ENCODE measurements at regions not wholly inside any gene's neighbourhood (a gene's known extent, or its start where the extent isn't known, plus 50 kb on each side); places are given as distances from the start of the nearest gene placed in this dataset.

DNA sequence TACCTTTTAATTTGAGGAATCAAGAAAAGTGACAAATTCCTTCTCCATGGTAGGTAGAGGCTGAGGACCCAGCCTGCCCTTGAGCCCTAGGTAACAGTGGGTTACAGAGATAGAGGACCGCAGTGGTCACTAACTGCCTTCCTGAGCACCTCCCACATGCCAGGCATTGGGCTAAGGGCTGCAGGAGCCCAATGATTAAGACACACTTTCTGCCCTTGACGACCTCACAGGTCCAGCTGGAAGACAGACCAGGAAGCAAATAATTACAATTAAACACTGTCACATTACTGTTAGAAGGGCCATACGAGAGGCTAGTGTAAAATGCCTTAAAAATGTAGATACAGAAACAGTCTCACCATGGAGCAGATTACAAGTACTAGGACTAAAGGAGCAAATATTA, 156.8 kb upstream of the NFE2L3 start:
- DNase-seq (ENCODE audit: low read depth), result no peak

DNA sequence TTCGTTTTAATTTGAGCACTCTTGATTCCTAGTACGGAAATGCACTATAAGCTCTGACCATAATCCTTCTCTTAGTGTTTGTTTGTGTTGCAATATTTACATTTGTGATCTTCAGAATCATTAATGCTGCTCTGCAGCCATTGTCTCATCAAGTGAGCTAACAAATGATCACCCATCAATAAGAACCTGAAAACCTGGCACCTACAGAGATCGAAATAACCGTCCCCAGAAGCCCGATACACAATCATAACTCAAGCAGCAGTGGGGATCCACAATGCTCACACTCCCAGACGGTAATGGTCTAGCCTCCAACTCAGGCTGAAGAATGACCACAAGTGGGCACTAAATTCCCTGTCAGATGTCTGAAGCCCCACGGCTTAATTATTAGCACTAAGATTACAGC, 156.0 kb upstream of the NFE2L3 start:
- DNase-seq (ENCODE audit: low read depth), result no peak

DNA sequence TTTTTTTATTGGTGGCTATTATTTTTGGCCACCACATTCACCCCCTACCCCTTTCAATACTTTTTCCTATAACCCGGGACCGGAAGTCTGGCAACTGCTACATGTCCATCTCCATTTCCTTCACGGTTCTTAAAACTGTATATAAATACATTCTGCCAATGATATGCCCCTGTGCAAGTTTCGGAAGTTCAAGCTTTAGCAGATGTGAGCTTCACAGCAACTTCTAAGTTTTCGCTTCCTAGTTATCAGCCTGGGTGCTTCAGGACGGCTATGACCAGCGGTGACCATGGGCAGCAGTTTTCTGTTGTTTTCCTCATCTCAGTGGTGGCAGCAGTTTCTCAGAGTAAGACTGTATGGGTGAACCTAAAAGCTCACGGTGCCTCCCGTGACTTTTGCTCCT, 153.5 kb upstream of the NFE2L3 start:
- DNase-seq (ENCODE audit: low read depth), result no peak

DNA sequence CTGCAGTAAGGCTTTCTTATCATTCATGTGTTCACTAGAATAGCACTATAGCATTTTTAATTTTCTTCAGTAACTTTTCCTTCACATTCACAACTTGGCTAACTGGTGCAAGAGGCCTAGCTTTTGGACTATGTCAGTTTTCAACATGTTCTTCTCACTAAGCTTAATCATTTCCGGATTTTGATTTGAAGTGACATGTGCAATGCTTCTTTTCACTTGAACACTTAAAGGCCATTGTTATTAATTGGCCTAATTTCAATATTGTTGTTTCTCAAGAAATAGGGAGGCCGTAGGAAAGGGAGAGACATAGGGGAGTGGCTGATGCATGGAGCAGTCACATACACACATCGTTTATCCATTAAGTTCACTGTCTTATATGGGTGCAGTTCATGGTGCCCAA, 151.2 kb upstream of the NFE2L3 start:
- no peak for DNase-seq (ENCODE audit: low read depth)

DNA sequence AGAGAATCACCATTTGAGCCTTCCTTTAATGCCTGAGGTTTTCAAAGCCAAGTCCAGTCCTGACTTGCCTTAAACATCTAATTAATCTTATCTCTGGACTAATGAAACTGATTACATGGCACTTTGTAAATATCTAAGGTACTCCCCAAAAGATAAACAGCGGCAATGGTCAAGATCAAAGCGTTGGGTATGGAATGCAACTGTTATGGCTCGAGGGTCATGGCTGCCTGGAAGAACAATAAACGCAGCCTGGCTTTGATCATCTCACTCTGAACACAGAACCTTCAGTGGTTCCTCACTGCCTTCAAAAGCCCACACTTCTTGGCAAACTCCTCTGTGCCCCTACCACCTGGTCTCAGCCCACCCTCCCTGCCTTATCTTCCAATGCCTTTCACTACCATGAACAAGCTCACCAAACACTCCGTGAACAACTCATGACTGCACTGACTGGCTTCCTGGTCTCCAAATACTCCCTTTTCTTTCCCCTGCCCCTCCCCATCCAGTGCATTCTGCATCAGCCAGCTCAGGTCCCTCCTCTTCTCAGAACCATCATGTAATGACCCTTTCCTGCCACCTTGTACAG, 150.2 kb upstream of the NFE2L3 start:
- DNase-seq (ENCODE audit: low read depth), result no peak

DNA sequence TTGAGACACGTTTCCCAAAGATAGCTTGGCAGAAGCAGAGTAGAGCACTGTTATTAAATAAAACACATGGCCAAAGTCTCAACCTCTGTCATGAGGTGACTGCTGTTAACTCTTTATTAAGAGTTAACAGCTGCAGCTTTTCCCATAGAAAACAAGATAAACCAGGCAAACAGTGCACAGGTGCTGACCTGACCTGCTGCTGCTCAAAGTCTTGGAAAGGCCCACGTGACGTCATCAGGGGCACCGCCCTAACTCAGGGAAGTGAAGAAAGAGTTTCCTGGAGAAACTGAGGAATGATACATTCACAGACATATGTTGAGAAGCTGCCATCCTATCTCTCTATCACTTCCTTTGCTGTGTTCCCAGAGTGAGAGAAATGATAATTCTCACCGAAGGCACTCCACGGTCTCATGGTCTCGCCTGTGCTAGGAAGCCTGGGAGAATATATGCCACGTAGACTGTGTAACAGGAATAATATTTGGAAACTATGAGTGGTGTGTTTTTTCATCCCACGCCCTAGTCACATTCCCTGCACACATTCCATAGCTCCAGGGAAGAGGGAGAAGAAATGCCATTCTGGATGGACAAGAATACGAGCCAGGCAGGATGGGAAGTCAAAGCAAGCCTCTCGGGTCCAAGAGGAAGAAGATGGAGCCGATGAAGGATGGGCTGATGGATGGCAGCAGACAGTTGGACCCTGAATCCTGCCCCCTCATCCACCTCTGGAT, 146.2 kb upstream of the NFE2L3 start:
- no peak for DNase-seq (ENCODE audit: low read depth)

DNA sequence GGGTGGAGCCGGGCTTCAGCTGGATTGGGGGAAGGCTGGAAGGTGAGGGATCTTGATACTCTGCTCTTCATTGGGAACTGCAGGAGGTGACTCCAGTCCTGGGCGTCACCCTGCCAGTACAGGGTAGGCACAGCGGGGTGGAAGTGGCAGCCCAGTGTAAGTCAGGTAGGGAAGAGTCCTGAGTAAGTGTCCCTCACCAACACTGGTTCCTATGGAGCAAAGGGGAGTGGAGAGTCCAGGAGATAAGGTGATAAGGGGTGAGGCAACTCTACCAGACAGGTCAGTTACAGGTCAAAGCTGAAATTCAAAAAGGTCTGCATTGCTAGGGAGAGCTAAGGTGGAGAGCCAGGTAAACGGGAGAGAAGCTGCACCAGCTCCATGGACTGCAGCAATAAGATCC, 145.6 kb upstream of the NFE2L3 start:
- no peak for DNase-seq (ENCODE audit: low read depth)

DNA sequence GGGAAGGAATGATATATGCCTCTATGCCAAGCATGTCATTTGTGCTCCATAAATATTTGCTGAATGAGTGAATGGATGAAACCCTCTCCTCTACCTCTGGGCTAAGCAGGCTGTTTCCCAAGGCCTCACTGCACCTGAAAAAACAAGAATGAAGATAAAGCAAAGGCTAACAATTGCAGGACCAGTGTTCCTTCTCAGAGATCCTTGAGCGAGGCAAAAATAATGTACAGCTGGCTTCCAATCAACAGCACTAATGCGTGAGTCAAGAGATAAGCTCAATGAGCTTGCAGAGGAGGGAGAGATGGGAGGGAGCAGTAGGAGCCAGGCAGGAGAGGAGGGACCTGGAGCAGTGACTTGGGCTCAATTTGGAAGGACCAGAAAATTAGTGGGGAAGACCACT, 144.5 kb upstream of the NFE2L3 start:
- DNase-seq (ENCODE audit: low read depth), result no peak

DNA sequence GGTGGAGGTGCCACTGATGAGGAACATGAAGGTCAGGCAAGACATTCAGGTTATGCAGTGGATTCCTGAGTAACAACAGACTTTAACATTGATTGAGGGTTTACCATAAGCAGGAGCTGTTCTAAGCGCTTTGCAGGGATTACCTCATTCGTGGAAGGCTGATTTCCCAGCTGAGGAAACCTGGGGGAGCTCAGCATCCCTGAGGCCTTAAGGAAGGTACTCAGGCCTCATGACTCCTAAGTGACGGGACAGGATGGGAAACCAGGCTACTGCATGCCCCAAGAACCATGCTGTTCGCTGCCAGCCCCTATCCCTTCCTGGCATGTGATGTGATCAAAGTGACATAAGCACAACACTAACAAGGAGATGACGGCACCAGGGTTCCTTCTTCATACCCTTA, 143.6 kb upstream of the NFE2L3 start:
- no peak for DNase-seq (ENCODE audit: low read depth)

DNA sequence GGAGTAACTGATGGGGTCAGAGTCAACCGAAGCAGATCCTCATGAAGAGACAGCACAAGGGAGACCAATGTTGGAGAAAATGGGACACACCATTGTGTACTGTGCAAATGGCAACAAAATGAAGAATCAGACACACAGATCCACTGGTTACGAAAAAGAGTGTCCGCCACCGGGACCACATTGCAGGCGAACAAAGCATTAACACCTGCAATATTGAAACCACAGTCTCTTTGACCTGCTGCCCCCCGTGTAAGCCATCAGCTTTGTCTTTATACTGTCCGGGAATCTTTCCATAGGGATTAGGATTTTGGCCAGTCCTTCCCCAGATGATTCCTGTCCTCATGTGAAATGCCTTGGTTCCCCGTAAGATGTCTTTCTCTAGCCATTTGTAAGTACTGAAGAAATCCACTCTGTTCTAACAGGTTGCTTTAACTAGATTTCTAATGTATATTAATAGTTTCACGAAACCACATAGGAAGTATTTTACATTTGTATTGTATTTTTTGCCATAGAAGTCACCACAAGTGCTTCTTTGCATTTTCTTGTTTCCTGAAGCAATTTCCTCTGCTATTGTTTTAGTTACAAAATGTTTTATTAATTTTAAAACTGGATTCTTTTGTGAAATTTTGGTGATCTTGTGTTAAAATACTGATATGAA, 140.8 kb upstream of the NFE2L3 start:
- DNase-seq (ENCODE audit: low read depth), result no peak

DNA sequence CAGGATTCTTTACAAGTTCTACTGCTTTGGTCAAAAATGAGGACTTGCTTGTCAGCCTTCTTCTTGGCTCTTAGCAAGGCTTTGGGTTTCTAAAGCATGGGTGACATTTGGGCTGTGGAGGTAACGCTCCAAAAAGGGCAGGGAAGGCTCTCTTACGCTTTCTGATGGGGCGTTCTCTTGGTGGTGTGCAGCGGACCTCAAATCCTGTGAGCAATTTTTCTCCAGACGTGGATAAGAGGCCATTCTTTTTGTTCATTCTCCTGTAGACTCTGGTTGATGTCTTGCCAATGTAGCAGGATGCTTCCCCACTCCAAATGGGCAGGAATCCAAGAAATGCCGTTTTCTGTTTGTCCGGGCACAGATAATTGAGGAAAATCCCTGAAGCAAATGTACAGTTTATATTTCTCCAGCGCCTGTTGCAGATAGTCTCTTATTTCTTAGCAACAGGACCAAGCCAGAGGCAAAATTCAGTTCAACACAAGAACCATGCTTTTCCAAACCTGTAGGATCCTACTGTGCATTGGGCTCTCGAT, 138.4 kb upstream of the NFE2L3 start:
- DNase-seq (ENCODE audit: low read depth), result no peak

DNA sequence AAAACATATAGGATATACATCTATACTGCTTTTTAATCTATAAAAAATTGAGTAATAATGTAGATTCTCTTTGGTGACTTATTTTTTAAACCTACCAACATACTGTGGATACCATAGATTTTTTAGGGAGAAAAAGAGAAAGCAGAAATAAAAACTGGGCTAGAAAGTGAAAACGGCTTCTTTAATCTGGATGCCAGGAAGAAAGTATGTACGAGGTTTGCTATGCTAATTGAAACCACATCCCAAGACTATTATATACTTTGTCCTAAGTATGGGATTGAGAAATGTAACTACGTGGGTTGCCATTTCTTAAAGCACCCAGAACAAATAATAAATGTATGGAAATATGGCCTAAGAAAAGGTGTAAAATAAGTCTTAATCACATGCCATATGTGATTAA, 129.0 kb upstream of the NFE2L3 start:
- DNase-seq (ENCODE audit: low read depth), result peak; percentile 14

DNA sequence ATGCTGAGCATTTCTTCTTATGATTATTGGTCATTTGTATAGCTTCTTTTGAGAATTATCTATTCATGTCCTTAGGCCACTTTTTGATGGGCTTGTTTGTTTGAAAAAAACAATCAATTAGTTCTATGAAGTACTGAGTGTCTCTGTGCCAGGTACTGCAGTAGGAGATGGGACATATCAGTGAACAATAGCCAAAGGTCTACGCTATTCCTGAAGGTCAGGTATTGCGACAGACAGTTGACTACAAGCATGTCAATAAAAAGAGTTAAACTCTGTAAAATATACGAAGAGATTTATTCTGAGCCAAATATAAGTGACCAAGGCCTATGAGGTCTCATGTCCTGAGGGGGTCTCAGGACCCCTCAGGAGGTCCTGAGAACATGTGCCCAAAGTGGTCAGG, 122.1 kb upstream of the NFE2L3 start:
- DNase-seq (ENCODE audit: low read depth), result no peak

DNA sequence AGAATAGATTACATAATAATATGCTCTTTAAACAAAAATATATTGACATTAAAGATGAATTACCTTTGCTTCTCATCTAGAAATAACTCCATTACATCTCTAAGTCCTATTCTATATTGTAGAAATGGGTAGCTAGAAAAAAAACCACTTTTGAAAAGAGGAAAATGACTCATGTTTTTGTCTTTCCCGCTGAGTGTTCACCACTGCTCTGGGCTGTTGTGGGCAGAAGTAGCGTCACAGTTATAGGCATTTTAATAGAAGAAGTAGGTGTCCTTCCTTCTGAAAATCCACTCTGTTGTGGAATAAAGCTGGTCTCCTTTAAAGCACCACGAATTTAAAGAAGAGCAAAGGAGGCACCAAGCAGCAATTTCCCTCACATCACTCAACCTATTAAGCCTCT, 117.6 kb upstream of the NFE2L3 start:
- DNase-seq (ENCODE audit: low read depth), result no peak

DNA sequence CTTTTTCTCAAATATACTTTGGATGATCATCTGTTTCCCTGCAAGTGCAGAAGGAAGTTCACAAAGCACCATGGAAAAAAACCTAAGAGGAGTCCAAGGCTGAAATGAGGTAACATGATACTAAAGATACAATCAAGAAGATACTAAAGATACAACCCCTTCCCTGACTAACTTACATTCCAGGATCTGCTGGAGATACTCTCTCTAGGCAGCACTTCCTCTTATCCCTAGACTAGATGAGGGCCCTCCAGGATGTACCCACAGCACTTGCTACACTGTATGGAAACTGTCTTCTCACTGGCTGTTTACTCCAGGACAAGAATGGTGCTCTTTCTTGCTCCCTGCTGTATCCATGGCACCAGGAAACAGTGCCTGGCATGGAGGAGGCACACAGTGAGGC, 116.4 kb upstream of the NFE2L3 start:
- DNase-seq (ENCODE audit: low read depth), result no peak

DNA sequence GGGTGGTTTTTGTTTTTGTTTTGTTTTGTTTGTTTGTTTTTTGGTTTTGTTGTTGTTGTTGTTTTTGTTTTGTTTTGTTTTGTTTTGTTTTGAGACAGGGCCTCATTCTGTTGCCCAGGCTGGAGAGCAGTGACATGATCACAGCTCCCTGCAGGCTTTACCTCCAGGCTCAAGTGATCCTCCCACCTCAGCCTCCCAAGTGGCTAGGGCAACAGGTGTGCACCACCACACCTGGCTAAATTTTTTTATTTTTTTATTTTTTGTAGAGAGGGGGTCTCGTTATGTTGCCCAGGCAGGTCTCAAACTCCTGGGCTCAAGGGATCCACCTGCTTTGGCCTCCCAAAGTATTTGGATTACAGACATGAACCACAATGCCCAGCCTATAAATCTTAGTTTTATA, 115.9 kb upstream of the NFE2L3 start:
- DNase-seq (ENCODE audit: low read depth), result no peak

DNA sequence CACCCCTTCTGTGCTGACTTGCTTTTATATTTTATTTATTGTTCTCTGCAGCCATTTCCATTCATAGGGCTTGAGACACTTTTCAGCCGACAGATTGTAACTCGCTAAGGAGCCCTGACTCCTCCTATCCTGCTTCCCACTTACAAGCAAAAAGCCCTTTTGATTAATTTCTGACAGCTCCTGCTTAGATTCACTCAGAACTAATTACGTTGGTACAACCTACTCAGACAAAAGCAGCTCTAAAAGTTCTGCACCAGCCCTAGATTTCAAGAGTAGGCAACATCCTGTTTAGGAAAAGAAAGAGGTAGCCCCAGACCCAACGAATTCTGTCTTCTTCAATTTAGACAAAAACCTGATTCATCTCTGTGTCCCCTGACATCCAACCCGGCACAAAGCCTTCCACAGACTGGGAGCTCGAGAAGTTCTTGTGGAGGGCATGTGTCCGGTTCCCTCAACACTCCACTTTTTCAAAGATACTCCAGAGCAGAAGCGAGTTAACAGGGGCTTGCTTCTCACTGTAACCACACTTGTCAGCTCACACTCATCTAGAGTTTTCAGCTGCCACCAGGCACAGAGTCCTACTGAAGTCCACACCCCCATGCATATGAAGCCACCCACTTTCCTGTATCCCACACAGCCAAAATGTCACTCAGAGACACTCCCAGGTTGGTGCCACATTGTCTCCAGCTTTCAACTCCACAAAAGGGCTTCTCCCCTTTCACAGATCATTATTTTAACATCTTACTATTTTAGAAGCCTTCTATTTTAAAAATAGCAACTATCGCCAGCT, 113.6 kb upstream of the NFE2L3 start:
- DNase-seq (ENCODE audit: low read depth), result no peak

DNA sequence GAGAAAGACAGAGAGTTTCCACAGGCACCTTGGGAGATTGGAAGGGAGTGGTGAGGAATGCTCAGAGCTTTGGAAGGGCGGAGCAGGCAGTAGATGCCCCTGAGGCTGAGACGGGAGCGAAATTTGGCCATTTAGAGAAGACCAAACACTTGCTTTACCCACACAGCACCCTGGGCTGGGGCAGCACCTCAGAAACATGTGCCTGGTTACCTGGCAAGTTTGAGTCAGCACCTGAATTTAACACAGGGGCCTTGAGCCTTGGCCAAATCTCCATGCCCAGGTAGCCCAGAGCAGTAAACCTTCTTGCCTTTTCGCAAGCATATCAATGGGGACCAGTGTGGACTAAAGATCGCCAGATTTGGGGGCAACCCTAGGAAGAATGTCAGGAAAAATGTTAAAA, 111.9 kb upstream of the NFE2L3 start:
- no peak for DNase-seq (ENCODE audit: low read depth)

DNA sequence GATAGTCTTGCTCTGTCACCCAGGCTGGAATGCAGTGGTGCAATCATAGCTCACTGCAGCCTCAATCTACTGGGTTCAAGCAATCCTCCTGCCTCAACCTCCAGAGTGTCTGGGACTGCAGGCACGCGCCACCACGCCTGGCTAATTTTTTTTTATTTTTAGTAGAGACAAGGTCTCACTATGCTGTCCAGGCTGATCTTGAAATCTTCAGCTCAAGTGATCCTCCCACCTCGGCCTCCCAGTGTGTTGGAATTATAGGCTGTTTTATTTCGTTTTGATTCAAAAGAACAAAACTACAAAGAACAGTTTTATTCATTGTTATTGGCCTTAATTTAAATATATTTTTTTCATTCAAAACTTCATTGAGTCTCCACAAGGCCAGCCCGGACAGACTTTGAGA, 109.8 kb upstream of the NFE2L3 start:
- no peak for DNase-seq (ENCODE audit: low read depth)

DNA sequence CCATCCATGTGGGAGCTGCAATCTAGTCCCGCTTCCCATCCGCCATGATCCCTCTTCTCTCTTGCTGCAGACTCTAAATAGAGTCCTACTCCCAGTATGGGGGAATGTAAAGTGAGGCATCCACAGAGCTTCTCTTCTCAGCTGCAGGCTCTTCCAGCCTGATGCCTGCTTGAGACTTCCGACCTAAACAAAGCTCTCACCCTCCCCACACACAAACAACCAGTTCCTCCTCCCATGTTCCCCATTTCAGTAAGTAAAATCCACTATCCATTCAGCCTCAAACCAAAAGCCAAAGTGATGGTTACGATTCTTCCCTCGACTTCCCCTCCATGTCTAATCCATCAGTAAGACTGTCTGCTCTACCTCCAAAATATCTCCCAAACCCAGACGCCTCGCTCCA, 108.2 kb upstream of the NFE2L3 start:
- DNase-seq (ENCODE audit: low read depth), result no peak

DNA sequence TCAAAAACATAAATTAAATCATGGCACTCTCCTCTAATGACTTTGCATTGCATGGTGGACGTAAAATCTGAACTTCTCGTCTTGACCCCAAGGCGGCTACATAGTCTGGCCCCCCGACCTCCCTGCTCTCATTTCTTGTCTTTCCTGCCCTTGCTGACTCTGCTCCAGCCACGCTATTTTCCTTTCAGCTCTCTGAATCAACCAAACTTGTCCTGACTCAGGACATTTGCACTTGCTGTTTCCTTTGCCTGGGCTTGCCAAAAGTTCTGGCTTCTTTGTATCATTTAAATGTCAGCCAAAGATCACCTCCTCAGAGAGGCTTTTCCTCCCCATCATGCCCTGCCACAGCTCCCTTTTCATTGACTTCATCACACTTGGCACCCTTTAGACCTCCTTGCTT, 107.7 kb upstream of the NFE2L3 start:
- no peak for DNase-seq (ENCODE audit: low read depth)

DNA sequence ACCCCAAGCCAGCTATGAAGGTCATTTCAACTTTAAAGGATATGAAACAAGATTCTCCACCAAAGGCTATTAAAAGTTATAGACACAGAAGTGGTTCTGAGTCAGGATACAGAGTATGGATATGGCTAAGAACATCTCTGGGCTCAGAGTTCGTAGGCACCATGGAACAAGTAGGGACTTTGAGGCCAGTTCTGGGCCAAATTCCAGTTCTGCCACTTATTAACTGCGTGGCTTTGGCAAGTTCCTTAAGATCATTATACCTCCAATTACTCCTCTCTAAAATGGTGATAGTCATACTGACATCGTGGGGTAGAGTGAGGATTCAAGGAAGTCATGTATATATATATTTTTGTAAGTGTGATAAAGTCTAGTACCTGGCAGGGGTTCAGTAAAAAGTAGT, 105.8 kb upstream of the NFE2L3 start:
- no peak for DNase-seq (ENCODE audit: low read depth)

DNA sequence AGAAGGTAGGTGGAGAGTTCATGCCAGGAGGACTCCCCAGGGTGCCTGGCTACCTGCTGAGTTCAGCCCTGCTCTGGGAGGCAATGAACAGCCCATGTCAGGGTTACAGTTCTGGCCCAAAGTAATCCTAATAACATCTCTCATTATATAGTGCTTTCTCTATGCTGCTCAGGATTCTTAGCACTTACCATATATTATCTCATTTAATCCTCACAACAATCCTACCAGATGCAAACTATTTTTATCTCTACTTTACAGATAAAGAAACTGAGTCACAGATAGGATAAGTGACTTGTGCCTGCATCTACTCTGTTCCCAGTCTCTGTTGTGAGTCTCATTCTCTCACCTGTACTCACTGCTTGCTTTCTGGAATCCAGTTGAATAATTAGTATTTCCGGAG, 105.1 kb upstream of the NFE2L3 start:
- no peak for DNase-seq (ENCODE audit: low read depth)
